AG09309 (cell line): ENCODE measurements at regions not wholly inside any gene's neighbourhood (a gene's known extent, or its start where the extent isn't known, plus 50 kb on each side); places are given as distances from the start of the nearest gene placed in this dataset.

ENCODE experiments used
- DNase-seq: peaks from one replicate; pipeline ENCODE4 v3.0.0-alpha.2; 2010; ENCODE audit warnings: low read depth
- H3K4me3 ChIP-seq: 2 replicates; pipeline ENCODE4 v1.5.1; 2011; ENCODE audit warnings: mild to moderate bottlenecking, low read depth, low read length, moderate library complexity; ENCODE audit not compliant: control insufficient read depth
- CTCF ChIP-seq: IDR thresholded peaks from 2 replicates; pipeline ENCODE4 v1.5.1; 2011; ENCODE audit warnings: mild to moderate bottlenecking, low read depth, low read length, inconsistent platforms; ENCODE audit not compliant: insufficient read depth, control insufficient read depth; ENCODE audit errors: missing control alignments

- no peak for DNase-seq
- no peak overlapping the region for H3K4me3 ChIP-seq
- TF ChIP-seq CTCF: no peak
These were observed 88.4 kb downstream of the DSEL start for GRCh38 chr18:67428158-67428557.

DNA sequence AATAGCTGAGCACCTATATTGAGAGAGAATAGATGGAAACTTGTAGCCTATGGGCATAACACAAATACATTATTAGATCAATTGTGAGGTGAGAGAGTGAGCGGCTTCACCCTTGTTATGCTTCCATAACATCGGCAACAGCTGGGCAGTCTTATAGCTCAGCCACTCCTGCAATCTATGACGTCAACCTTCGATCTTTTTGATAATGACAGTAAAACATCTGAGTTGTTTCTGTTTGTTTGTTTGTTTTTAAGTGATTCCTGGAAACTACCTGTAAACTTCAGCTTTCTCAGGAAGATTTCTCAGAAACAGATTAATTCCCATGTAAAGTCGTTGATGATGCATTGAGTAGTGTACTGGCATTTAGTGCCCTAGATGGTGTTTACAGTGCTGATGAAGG, 90.0 kb downstream of the DSEL start:
- H3K4me3 ChIP-seq: no peak overlapping the region
- no peak for TF ChIP-seq CTCF
- DNase-seq: no peak

GRCh38 chr18:67425672-67426071, 90.8 kb downstream of the DSEL start:
- peak; percentile 96 for DNase-seq
- no peak for TF ChIP-seq CTCF
- H3K4me3 ChIP-seq: no peak overlapping the region

DNA sequence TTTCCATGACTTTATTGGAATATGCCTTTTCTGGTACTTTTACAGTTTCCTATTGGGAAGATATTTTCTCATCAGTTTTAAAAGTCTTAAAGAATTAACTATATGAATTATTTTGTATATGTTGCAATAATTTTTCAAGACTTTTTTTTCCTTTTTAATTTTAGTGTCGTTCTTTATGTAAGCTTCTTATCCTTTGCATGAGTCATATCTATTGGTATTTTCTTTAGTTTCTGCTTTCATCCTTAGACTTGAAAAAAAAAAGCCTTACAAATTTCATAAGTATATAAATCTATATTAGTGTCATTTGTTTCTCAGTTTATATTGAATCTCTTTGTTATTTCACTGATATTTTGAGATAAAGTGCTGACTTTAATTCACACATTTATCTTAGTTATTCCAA, 94.9 kb downstream of the DSEL start:
- TF ChIP-seq CTCF: no peak
- no peak overlapping the region for H3K4me3 ChIP-seq

GRCh38 chr18:67417864-67418523, 98.5 kb downstream of the DSEL start:
- no peak for TF ChIP-seq CTCF
- no peak overlapping the region; the same call in 1 of the 2 replicates for H3K4me3 ChIP-seq
- no peak for DNase-seq

More for the DNA sequence above, 94.9 kb downstream of the DSEL start:
- no peak for DNase-seq

DNA sequence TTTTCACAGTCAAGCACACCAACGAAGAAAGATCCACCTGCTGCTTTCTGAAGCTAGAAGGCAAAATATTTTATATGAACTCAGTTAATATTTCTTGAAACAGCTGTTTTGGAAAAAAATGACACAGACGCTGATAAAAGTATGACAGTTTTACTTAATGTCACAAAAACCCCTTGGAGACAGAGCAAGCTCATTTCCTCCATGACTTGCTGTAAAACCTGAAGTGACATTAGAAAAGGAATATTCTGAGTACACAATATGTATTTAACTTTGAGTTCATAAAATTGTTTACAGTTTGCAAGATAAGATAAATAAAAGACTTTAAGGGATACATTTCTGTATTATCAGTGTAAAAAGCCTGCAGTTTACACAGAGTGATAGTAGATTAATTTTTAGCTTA, 105.4 kb downstream of the DSEL start:
- H3K4me3 ChIP-seq: no peak overlapping the region
- no peak for DNase-seq
- TF ChIP-seq CTCF: no peak
